Astrocyte (in vitro differentiated cells and primary cell): ENCODE measurements at regions not wholly inside any gene's neighbourhood (a gene's known extent, or its start where the extent isn't known, plus 50 kb on each side); places are given as distances from the start of the nearest gene placed in this dataset.

Experiments used
- EZH2 ChIP-seq: IDR thresholded peaks from 2 replicates; pipeline ENCODE4 v1.6.1; 2012; ENCODE audit warnings: mild to moderate bottlenecking, low read length, inconsistent platforms; ENCODE audit not compliant: insufficient read depth
- TF ChIP-seq, protein P1 (sequence below): IDR thresholded peaks from 2 replicates; pipeline ENCODE4 v1.5.1; 2011; ENCODE audit warnings: low read depth, mild to moderate bottlenecking, inconsistent platforms, low read length, moderate library complexity; ENCODE audit not compliant: insufficient read depth

DNA sequence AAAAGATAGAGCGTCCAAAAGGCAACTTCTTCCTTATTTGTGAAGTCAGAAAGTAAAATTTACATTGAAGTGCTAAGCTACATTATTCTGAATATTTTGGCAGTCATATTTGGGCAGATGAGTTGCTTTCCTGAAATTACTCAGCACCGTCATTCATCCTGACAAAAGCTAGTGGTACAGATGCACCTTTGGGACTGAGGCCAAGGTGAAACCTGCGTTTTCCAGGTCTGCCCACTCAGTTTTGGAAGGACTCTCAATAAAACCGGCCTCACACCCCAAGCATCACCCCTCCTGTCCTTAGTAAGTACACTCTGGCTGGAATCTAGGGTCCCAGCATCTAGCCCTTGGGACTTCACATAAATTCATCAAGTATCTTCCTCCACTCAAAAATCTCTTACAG lies 187.5 kb downstream of the TM9SF2 start:
- TF ChIP-seq, protein P1, sequence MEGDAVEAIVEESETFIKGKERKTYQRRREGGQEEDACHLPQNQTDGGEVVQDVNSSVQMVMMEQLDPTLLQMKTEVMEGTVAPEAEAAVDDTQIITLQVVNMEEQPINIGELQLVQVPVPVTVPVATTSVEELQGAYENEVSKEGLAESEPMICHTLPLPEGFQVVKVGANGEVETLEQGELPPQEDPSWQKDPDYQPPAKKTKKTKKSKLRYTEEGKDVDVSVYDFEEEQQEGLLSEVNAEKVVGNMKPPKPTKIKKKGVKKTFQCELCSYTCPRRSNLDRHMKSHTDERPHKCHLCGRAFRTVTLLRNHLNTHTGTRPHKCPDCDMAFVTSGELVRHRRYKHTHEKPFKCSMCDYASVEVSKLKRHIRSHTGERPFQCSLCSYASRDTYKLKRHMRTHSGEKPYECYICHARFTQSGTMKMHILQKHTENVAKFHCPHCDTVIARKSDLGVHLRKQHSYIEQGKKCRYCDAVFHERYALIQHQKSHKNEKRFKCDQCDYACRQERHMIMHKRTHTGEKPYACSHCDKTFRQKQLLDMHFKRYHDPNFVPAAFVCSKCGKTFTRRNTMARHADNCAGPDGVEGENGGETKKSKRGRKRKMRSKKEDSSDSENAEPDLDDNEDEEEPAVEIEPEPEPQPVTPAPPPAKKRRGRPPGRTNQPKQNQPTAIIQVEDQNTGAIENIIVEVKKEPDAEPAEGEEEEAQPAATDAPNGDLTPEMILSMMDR: no peak
- no peak for TF ChIP-seq EZH2
